ENCODE measurements at regions not wholly inside any gene's neighbourhood (a gene's known extent, or its start where the extent isn't known, plus 50 kb on each side); places are given as distances from the start of the nearest gene placed in this dataset.

GRCh38 chr9:94472806-94473360 is 82.0 kb upstream of the PCAT7 start:
- no peak overlapping the region for H3K27ac ChIP-seq
- no peak for ATAC-seq
- no peaks in the 10 kb centered on the region for H3K27me3 ChIP-seq
- TF ChIP-seq CTCF (IDR thresholded peaks at IDR 0.05), result no peak
- no peaks in the 10 kb centered on the region for H3K36me3 ChIP-seq
- no peak overlapping the region for H3K4me3 ChIP-seq
- H3K9me3 ChIP-seq, result no peaks in the 10 kb centered on the region
- H3K4me1 ChIP-seq, result no peaks in the 10 kb centered on the region
- intact Hi-C loops (cut with DNase I), result no loop called here
- DNase-seq, result no peak

GRCh38 chr9:94478755-94479730 is 75.8 kb upstream of the PCAT7 start:
- no peak for TF ChIP-seq CTCF (IDR thresholded peaks at IDR 0.05)
- DNase-seq (no peak), ATAC-seq (peak; percentile 22)

GRCh38 chr9:94479757-94480156 is 75.1 kb upstream of the PCAT7 start:
- intact Hi-C loops (cut with DNase I), result no loop called here
- ATAC-seq (peak; percentile 23), DNase-seq (no peak)
- Histone ChIP-seq H3K27ac (no peak overlapping the region), H3K4me3 (no peak overlapping the region), H3K27me3 (no peaks in the 10 kb centered on the region), H3K36me3 (no peaks in the 10 kb centered on the region), H3K9me3 (no peaks in the 10 kb centered on the region), H3K4me1 (no peaks in the 10 kb centered on the region)
- TF ChIP-seq CTCF (IDR thresholded peaks at IDR 0.05), result no peak

More at GRCh38 chr9:94478755-94479730, 75.8 kb upstream of the PCAT7 start:
- H3K9me3 ChIP-seq, result no peaks in the 10 kb centered on the region
- H3K4me1 ChIP-seq, result no peaks in the 10 kb centered on the region
- no peaks in the 10 kb centered on the region for H3K36me3 ChIP-seq
- no peak overlapping the region for H3K27ac ChIP-seq
- intact Hi-C loops (cut with DNase I), result no loop called here
- H3K27me3 ChIP-seq, result no peaks in the 10 kb centered on the region
- no peak overlapping the region for H3K4me3 ChIP-seq

- Histone ChIP-seq H3K9me3 (no peaks in the 10 kb centered on the region), H3K36me3 (no peaks in the 10 kb centered on the region), H3K27ac (no peak overlapping the region), H3K4me3 (no peak overlapping the region), H3K4me1 (no peaks in the 10 kb centered on the region), H3K27me3 (no peaks in the 10 kb centered on the region)
- intact Hi-C loops (cut with DNase I), result no loop called here
- peak; percentile 38 for ATAC-seq
- no peak for DNase-seq
- TF ChIP-seq CTCF (IDR thresholded peaks at IDR 0.05), result no peak
These were observed 74.7 kb upstream of the PCAT7 start for GRCh38 chr9:94480205-94480604.

GRCh38 chr9:94482110-94482509 is 72.8 kb upstream of the PCAT7 start:
- no peak for DNase-seq
- no peaks in the 10 kb centered on the region for H3K27me3 ChIP-seq
- TF ChIP-seq CTCF (IDR thresholded peaks at IDR 0.05), result no peak
- no peaks in the 10 kb centered on the region for H3K9me3 ChIP-seq
- H3K27ac ChIP-seq, result no peak overlapping the region
- intact Hi-C loops (cut with DNase I), result no loop called here
- H3K36me3 ChIP-seq, result no peaks in the 10 kb centered on the region
- H3K4me1 ChIP-seq, result no peaks in the 10 kb centered on the region
- H3K4me3 ChIP-seq, result no peak overlapping the region
- no peak for ATAC-seq

Measured in upper lobe of right lung (tissue), 1 donor.